ENCODE measurements at regions not wholly inside any gene's neighbourhood (a gene's known extent, or its start where the extent isn't known, plus 50 kb on each side); places are given as distances from the start of the nearest gene placed in this dataset.

DNA sequence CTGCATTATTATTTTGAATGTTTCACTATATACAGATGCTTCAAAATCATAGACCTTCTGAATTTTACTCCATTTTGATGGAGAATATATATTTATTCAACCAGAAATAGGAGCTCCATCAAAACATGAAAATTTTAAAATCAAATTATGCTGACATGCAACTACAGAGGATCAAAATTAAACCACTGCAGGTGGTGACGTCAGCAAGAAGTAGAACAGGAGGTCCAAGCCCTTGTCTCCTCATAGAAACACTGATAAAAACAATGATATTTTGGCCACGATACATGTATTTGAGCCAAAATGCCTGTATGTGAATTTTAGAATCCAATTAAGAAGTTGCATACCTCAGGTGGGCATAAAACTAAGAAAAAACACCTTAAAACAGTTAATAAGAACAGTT lies 236.6 kb upstream of the FBXL7 start:
- no peak for DNase-seq (ENCODE audit: low read depth)

DNA sequence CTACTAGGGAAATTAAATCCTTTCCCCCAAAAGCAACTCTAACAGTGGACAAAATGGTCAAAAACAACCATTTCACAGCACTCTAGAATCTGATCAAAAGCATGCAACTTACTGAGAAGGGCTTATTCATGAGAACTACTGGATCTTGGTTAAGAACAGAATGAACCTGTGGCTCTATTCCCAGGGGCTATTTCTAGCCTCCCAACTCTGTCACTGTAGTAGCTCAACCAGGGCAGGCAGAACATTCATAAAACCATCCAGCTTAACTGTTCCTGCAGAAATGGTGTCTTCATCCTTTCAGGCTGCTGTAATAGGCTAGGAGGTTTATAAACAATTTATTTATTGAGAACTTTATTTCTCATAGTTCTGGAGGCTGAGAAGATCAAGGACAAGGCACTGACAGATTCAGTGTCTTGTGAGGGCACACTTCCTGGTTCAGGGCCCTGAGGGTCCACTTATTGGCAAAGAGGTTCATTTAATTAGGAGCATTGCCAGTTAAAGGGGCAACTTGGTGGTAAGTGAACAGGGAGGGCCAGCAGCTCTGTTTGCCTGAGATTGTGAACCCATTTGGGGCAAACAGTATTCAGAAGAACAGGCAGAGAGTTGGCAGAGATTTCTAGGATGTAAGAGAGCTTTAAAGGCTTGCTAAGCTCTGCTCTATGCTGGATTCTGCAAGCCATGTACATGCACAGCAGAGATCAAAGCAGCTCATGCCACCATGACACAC lies 238.5 kb upstream of the FBXL7 start:
- no peak for DNase-seq (ENCODE audit: low read depth)

GRCh38 chr5:15260356-15261268 lies 239.4 kb upstream of the FBXL7 start:
- DNase-seq (ENCODE audit: low read depth) = no peak

- DNase-seq (ENCODE audit: low read depth) = no peak
These were observed 243.5 kb upstream of the FBXL7 start for GRCh38 chr5:15256485-15256884.

- DNase-seq (ENCODE audit: low read depth) = no peak
These were observed 244.4 kb upstream of the FBXL7 start for GRCh38 chr5:15255576-15255975.

GRCh38 chr5:15254607-15255006 lies 245.4 kb upstream of the FBXL7 start:
- peak; percentile 39 for DNase-seq (ENCODE audit: low read depth)

DNA sequence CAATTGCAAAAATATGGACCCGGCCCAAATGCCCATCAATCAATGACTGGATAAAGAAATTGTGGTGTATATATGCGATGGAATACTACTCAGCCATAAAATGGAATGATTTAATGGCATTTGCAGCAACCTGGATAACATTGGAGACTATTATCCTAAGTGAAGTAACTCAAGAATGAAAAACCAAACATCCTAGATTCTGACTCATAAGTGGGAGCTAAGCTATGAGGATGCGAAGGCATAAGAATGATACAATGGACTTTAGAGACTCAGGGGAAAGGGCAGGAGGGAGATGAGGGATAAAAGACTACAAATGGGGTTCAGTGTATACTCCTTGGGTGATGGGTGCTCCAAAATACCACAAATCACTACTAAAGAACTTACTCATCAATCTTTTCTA lies 247.6 kb upstream of the FBXL7 start:
- DNase-seq (ENCODE audit: low read depth) = peak; percentile 56

DNA sequence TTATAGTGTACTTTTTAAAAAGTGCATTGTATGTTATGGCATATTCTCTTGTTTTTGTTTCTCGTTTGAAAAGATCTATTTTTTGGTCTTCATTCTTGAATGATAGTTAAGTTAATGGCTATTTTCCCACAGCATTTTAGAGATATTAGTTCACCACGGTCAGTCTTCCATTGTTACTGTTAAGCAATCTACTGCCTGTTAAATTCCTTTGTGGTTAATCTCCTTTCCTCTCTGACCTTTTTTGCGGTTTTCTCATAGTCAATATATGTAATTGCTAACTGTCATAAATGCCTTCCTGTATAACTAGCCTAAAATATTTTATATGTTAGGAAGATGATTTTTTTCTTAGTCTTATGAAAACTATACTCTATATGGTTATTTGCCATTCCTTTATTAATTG lies 250.8 kb upstream of the FBXL7 start:
- peak; percentile 88 for DNase-seq (ENCODE audit: low read depth)

GRCh38 chr5:15248731-15249130 lies 251.2 kb upstream of the FBXL7 start:
- no peak for DNase-seq (ENCODE audit: low read depth)

DNA sequence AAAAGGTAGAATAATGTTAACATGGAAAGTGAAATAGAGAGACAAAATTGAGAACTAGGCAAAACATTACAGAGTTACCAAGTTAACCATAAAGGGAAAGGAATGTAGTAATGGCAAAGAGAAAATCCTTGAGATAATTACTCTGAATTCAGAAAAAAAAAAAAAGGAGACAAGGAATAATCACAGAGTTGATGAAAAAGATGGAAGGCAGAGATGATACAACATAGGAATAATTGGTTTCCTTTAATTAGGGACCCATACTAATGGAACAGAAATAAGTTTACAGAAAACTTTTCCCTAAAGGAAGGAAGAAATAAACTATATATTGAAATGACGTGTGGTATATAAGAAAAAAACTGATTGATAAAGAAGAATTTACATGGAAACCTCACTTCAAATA lies 254.1 kb upstream of the FBXL7 start:
- DNase-seq (ENCODE audit: low read depth) = no peak

DNA sequence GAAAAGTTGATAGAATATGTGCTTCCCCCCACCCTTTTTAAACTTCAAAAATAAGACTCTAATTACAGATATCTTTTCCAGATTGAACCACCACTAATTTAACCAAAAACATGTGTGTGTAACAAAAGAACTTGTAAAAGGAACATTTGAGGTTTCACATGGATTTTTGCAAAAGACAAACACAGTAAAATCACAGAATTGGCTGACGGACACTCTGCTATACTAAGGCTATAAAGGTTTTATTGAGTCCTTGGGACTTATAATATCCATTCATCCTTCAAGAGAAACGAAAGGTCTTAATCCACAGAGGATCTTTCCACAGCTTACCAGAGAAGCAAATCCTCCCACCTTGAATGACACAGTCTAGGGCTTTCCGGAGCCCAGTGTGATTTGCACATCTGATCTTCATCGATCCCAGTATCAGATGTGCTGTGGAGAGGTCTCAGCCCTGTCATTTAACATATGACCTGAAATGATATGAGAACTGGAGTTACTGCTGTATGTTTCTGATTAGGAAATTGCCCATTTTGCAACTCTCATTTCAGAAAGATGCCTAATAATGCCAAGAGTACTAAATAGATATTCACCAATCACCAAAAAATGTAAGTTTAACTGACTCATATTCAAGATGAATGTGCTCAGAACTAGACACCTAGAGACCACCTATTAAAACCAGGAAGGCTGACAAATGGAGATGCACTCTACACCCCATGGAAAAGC lies 256.5 kb upstream of the FBXL7 start:
- DNase-seq (ENCODE audit: low read depth) = no peak

DNA sequence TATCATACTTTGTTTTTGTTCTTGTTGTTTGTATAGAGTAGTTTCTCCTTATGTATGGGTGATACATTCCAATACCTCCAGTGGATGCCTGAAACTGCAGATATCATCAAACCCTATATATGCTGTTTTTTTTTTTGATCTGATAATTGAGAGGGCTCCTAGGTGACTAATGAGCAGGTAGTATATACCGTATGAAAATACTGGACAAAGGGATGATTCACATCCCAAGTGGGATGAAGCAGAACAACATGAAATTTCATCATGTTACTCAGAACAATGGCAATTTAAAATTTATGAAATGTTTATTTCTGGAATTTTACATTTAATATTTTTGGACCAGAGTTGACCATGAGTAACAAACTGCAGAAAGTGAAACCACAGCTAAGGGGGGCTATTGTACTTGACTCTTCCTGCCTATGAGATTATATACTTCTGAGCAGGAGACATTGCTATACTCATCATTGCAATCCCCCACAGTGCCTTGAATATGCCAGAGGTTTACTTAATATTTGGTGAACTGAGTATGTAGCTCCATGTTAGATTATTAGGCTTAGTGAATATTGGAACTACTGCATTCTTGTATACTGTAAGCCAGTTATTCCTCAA lies 258.7 kb upstream of the FBXL7 start:
- DNase-seq (ENCODE audit: low read depth) = peak; percentile 28

DNA sequence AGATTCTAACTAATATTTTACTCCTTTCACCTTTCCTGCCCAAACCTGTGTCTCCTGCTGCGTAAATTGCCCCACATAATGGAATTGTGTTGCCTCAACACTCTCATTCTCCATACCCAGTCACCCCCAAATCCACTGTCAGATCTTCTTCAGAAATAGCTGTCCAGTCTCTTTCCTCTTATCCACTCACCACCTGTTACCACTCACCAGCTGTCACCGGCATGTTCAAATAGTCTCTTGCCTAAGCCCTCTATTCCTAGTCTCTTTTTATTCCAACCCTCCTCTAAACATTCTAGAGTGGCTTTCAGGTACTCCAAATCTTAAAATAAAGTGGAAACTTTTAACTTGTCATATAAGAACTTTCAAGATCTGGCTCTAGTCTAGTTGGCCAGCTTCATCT lies 262.0 kb upstream of the FBXL7 start:
- no peak for DNase-seq (ENCODE audit: low read depth)

GRCh38 chr5:15236911-15237508 lies 263.0 kb upstream of the FBXL7 start:
- DNase-seq (ENCODE audit: low read depth) = no peak

DNA sequence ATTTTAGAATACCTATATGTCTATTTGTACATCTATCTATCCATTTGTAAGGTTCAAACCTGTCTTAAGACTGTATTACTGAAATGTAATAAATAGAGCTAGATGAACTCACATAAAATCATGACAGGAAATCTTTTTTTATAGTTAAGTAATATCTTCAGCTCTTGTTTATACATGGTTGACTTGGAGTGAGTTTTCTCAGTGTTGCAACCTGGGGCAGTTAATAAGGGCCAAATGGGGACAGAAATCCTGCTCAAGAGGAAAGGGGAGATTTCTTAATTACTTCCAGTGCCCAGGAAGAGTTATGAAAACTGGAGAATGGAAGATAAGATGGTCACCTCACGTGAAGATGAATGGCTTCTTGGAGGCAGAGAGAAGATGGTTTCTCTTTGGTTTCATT lies 265.1 kb upstream of the FBXL7 start:
- DNase-seq (ENCODE audit: low read depth) = no peak

DNA sequence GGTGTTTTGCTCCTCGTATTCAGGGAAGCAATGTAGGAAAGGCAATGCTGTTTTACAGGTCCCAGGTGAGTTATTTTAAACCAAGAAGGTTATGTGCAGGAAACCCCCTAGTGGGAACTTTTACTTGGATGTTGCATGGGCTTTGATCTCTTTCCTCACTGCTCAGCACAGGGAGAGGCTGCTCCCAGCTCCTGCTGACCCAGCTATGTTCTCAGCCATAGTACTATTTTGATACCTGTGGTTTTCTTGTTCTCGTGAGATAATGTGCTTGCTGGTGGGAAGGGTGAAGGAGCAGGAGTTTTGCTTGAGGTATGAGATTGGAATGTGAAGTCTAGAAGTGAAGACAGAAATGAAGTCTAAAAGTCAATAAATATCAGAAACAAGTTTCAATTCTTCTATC lies 265.6 kb upstream of the FBXL7 start:
- DNase-seq (ENCODE audit: low read depth) = peak; percentile 15

GRCh38 chr5:15233566-15233965 lies 266.4 kb upstream of the FBXL7 start:
- no peak for DNase-seq (ENCODE audit: low read depth)

DNA sequence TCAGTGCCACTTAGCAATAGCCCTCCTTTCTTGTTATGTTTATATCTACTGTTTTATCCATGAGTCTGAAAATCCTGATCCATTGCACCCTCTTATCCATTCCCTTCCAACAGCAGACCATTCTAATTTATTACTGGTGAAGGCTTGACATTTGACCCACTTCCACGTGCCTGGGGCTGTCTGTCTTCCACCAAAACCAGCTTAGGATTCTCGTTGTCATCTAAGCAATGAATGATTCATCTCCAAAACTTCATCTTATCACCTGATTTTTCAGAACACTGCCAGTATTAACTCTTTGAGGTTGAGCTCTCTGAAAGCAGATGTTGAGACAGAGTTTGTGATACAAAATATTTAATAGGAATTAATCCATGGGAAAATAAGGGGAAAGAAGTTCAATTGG lies 277.8 kb upstream of the FBXL7 start:
- no peak for DNase-seq (ENCODE audit: low read depth)

DNA sequence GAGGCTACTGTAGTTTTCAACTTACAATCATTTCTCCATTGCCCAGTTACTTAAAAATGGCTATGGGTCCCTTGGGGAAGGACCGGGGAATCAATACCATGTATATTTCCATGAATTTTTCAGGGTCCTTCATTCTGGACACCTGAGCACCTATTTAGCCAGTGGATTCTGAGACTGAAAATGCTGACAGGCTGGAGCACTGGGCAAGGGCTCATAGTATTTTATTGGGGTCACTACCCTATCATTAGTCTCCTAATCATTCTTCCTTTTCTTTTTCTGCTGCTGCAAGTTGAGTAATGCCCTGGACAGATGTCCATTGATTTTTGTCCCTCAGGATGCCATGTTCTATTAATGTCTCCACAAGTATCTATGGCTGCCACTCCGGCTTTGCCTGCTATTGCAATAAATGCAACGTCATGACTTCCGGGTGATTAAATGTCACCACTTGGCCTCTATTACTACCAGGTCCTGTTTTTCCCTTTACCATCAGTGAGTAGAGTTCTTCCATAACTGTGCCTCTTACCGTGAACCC lies 279.3 kb upstream of the FBXL7 start:
- no peak for DNase-seq (ENCODE audit: low read depth)

- DNase-seq (ENCODE audit: low read depth) = no peak
These were observed 284.9 kb upstream of the FBXL7 start for GRCh38 chr5:15215056-15215455.

GRCh38 chr5:15214010-15214409 lies 286.0 kb upstream of the FBXL7 start:
- no peak for DNase-seq (ENCODE audit: low read depth)

Measured in HT1080 (cell line).